ENCODE measurements at regions not wholly inside any gene's neighbourhood (a gene's known extent, or its start where the extent isn't known, plus 50 kb on each side); places are given as distances from the start of the nearest gene placed in this dataset.
"Not testable (repeated sequence)": the region's sequence is repeated elsewhere in the genome, so short reads cannot be mapped to it uniquely, and the experiment has no call there.

- DNase-seq (ENCODE audit: low read depth) = no peak
These were observed 215.4 kb downstream of the SNRPN start for GRCh38 chr15:25170113-25170731.

- DNase-seq (ENCODE audit: low read depth) = no peak
These were observed 216.0 kb downstream of the SNRPN start for GRCh38 chr15:25170781-25171110.

- no peak for DNase-seq (ENCODE audit: low read depth)
These were observed 216.5 kb downstream of the SNRPN start for GRCh38 chr15:25171111-25171811.

- no peak for DNase-seq (ENCODE audit: low read depth)
These were observed 217.3 kb downstream of the SNRPN start for GRCh38 chr15:25171856-25172687.

- no peak for DNase-seq (ENCODE audit: low read depth)
These were observed 217.9 kb downstream of the SNRPN start for GRCh38 chr15:25172691-25173090.

- DNase-seq (ENCODE audit: low read depth) = no peak
These were observed 218.6 kb downstream of the SNRPN start for GRCh38 chr15:25173241-25174028.

GRCh38 chr15:25174149-25174548 is 219.4 kb downstream of the SNRPN start:
- not testable (repeated sequence) for DNase-seq (ENCODE audit: low read depth)

- DNase-seq (ENCODE audit: low read depth) = no peak
These were observed 220.4 kb downstream of the SNRPN start for GRCh38 chr15:25175033-25175788.

GRCh38 chr15:25175789-25176615 is 221.2 kb downstream of the SNRPN start:
- no peak for DNase-seq (ENCODE audit: low read depth)

- no peak for DNase-seq (ENCODE audit: low read depth)
These were observed 221.8 kb downstream of the SNRPN start for GRCh38 chr15:25176616-25176923.

GRCh38 chr15:25176991-25177954 is 222.5 kb downstream of the SNRPN start:
- no peak for DNase-seq (ENCODE audit: low read depth)

- DNase-seq (ENCODE audit: low read depth) = no peak
These were observed 223.4 kb downstream of the SNRPN start for GRCh38 chr15:25177955-25178801.

- no peak for DNase-seq (ENCODE audit: low read depth)
These were observed 224.3 kb downstream of the SNRPN start for GRCh38 chr15:25178835-25179672.

GRCh38 chr15:25179673-25180511 is 225.1 kb downstream of the SNRPN start:
- no peak for DNase-seq (ENCODE audit: low read depth)

- no peak for DNase-seq (ENCODE audit: low read depth)
These were observed 226.0 kb downstream of the SNRPN start for GRCh38 chr15:25180606-25181292.
